Fibroblast of the aortic adventitia (primary cell): ENCODE measurements at regions not wholly inside any gene's neighbourhood (a gene's known extent, or its start where the extent isn't known, plus 50 kb on each side); places are given as distances from the start of the nearest gene placed in this dataset.

Source experiments
- DNase-seq: peaks from one replicate; pipeline ENCODE4 v3.0.0-alpha.2; 2010; ENCODE audit warnings: low read depth
- H3K4me3 ChIP-seq: 2 replicates; pipeline ENCODE4 v1.5.1; 2011; ENCODE audit warnings: low read depth, mild to moderate bottlenecking, control low read depth, low read length, moderate library complexity
- TF ChIP-seq, protein P1 (sequence below): IDR thresholded peaks from 2 replicates; pipeline ENCODE4 v1.5.1; 2011; ENCODE audit warnings: mild to moderate bottlenecking, low read length, control low read depth, inconsistent platforms; ENCODE audit not compliant: insufficient read depth

DNA sequence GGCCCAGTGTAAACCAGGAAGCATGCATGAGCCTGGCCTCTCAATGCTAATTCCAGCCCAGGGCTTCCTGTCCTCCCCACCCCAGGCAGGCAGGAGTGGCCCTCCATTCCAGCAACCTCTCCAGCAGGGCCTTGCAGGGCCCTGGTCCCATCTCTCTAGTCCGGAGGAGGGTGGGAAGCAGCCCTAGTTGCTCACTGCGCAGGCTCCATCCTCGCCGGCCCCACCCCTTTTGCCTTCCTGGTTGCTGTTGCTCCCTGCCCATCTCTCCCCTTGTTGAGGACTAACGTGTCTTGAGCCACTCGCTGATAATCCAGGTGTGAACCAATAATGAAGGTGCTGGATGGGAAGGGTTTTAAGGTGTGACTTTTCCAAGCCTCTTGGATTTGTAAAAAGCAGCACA lies 161.2 kb upstream of the BCOR start:
- DNase-seq = no peak
- TF ChIP-seq, protein P1, sequence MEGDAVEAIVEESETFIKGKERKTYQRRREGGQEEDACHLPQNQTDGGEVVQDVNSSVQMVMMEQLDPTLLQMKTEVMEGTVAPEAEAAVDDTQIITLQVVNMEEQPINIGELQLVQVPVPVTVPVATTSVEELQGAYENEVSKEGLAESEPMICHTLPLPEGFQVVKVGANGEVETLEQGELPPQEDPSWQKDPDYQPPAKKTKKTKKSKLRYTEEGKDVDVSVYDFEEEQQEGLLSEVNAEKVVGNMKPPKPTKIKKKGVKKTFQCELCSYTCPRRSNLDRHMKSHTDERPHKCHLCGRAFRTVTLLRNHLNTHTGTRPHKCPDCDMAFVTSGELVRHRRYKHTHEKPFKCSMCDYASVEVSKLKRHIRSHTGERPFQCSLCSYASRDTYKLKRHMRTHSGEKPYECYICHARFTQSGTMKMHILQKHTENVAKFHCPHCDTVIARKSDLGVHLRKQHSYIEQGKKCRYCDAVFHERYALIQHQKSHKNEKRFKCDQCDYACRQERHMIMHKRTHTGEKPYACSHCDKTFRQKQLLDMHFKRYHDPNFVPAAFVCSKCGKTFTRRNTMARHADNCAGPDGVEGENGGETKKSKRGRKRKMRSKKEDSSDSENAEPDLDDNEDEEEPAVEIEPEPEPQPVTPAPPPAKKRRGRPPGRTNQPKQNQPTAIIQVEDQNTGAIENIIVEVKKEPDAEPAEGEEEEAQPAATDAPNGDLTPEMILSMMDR = no peak
- no peak overlapping the region for H3K4me3 ChIP-seq

DNA sequence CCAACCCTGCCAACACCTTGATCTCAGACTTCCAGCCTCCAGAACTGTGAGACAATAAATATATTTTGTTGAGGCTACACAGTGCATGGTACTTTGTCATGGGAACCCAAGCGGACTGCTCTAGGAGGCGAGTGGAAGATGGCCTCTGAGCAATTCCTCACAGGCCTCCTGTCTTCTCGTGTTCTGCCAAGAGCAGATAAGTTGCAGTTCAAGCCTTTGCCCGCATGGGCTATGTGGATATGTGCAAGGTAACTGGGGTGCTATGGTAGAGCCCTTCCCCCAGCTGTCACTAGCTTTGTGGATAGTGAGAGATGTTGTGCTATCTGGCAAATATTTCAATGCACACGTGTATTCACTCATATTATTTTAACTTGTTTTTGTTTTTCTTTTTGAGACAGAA lies 156.0 kb upstream of the BCOR start:
- TF ChIP-seq, protein P1 = no peak
- no peak for DNase-seq
- H3K4me3 ChIP-seq = no peak overlapping the region

DNA sequence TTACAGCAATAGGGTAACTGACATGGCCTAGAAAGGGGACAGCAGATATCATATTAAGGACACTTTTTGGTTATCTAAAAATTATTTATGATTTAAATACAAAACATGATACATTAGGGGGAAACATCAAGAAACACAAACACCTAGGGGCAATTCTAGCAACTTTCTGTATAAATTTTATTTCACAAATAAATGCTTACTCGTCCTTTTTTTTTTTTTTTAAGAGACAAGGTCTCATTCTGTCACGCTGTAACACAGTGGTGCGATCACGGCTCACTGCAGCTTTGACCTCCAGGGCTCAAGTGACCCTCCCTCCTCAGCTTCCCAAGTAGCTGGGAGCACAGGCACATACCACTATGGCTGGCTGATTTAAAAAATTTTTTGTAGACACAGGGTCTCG lies 151.8 kb upstream of the BCOR start:
- no peak for DNase-seq
- H3K4me3 ChIP-seq = no peak overlapping the region
- TF ChIP-seq, protein P1 = no peak

DNA sequence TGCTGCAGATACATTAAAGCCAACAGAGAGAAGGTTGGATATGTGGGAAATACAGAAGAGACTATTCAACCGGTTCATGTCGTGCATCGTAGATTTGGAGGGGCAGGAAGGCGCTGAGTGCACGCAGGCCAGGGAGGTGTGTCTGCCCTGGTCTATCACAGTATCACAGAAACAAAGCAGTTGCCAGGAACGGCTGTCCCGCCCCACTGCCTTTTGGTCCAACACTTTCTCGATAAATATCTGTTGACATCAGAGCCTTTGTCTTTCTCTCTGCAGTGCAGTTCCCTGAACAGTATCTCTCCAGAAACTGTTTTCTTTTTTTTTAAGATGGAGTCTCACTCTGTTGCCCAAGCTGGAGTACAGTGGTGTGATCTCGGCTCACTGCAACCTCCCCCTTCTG lies 151.1 kb upstream of the BCOR start:
- no peak overlapping the region for H3K4me3 ChIP-seq
- TF ChIP-seq, protein P1 = no peak
- peak; percentile 35 for DNase-seq

DNA sequence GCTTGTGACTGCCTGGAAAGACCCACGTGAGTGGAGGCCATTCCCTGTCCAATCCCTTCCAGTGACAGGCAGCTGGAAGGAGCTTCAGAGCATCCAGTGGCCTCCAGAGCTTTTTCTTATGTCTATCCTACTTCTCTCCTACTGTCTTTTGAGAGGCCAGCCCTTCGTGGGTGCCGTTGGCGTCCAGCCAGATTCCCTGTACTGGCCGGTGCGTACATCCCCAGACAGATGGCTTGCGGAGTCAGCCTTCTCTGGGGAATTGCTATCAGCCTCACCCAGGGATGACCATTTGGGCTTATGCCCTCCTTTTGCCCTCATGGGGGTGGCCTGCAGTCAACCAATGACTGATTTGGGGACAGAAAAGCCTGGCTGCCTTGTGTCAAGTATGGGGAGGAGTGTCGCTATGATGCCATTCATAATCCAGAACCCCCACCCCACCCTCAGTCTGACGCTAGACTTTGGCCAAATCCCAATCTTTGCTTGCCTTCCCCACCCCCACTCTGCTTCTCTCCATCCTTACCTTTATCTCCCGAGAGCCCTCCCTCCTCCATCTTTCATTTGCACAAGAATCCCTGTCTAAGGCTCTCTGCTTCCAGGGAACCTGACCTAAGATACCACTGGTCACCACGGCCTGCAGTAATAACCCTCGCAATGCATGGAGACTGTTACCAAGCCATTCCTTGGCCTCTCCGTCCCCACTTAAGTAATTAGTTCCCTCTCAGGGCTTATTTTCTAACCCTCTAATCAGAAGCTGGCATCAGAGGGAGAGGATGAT lies 150.3 kb upstream of the BCOR start:
- TF ChIP-seq, protein P1 = no peak

DNA sequence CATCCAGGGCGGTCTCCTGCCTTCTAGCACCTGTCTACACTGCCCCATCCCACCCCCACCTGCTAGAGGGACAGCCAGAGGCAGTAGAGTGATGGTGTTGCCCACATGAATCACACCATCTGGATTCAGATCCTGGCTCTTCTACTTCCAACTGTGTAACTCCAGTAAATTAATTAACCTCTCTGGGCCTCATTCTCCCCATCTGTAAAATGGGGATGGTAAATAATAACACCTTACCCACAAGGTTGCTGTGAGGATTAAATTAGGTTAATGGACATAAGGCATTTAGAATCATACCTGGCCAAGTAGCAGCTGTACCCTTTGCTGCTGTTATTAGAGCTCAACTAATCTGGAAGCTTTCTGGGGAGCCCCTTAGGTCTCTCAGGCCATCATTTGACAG lies 149.6 kb upstream of the BCOR start:
- no peak overlapping the region for H3K4me3 ChIP-seq

More for the DNA sequence above, 150.3 kb upstream of the BCOR start:
- H3K4me3 ChIP-seq = no peak overlapping the region
- DNase-seq = no peak

More for the DNA sequence above, 149.6 kb upstream of the BCOR start:
- TF ChIP-seq, protein P1 = no peak
- no peak for DNase-seq
